HUES64 (cell line): ENCODE measurements at regions not wholly inside any gene's neighbourhood (a gene's known extent, or its start where the extent isn't known, plus 50 kb on each side); places are given as distances from the start of the nearest gene placed in this dataset.
"Not testable (repeated sequence)": the region's sequence is repeated elsewhere in the genome, so short reads cannot be mapped to it uniquely, and the experiment has no call there.

ENCODE experiments used
- H3K27ac ChIP-seq: 2 replicates; pipeline ENCODE4 v1.7.0; 2013; ENCODE audit warnings: low read depth, low read length, inconsistent platforms
- H3K27me3 ChIP-seq: 2 replicates; pipeline ENCODE4 v1.6.1; 2013; ENCODE audit warnings: mild to moderate bottlenecking, low read length; ENCODE audit not compliant: insufficient read depth
- H3K36me3 ChIP-seq: 2 replicates; pipeline ENCODE4 v1.6.1; 2013; ENCODE audit warnings: mild to moderate bottlenecking, low read length; ENCODE audit not compliant: insufficient read depth
- H3K4me1 ChIP-seq: 2 replicates; pipeline ENCODE4 v1.6.1; 2013; ENCODE audit warnings: mild to moderate bottlenecking, low read length, moderate library complexity; ENCODE audit not compliant: insufficient read depth
- H3K4me3 ChIP-seq: 2 replicates; pipeline ENCODE4 v1.5.1; 2013; ENCODE audit warnings: mild to moderate bottlenecking, low read length, moderate library complexity
- H3K9ac ChIP-seq: 2 replicates; pipeline ENCODE4 v1.6.1; 2013; ENCODE audit warnings: mild to moderate bottlenecking, low read depth, low read length
- H3K9me3 ChIP-seq: 2 replicates; pipeline ENCODE4 v1.6.1; 2013; ENCODE audit warnings: low read depth, low read length; ENCODE audit not compliant: insufficient read depth
- WGBS: fragments of 150-250, 120-280 bp; methylation state at CpG from one replicate; pipeline ENCODE4 v1.1.7; 2013; ENCODE audit warnings: missing lambda C conversion rate; 5-methylcytosine and 5-hydroxymethylcytosine counted together

DNA sequence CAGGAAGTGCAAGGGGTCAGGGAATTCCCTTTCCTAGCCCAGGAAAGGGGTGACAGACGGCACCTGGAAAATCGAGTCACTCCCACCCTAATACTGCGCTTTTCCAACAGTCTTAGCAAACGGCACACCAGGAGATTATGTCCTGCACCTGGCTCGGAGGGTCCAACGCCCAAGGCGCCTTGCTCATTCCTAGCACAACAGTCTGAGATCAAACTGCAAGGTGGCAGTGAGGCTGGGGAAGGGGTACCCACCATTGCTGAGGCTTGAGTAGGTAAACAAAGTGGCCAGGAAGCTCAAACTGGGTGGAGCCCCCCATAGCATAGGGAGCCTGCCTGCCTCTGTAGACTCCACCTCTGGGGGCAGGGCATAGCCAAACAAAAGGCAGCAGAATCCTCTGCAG, 618.5 kb upstream of the LRRN3 start:
- not testable (repeated sequence) for H3K4me1 ChIP-seq, H3K27me3 ChIP-seq, H3K9ac ChIP-seq, H3K9me3 ChIP-seq, H3K36me3 ChIP-seq, H3K4me3 ChIP-seq, H3K27ac ChIP-seq
- whole genome bisulfite sequencing: 83% methylated on average over 7 of the region's 7 CpGs

DNA sequence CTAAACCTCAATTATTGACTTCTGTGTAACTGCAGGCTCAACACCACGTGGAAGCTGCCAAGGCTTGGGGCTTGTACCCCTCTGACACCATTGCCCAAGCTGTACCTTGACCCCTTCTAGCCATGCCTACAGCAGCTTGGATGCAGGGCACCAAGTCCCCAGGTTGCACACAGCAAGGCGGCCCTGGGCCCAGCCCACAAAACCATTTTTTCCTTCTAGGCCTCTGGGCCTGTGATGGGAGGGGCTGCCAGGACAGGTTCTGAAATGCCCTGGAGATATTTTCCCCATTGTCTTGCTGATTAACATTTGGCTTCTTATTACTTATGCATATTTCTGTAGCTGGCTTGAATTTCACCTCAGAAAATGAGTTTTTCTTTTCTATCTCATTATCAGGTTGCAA, 610.0 kb upstream of the LRRN3 start:
- no peak overlapping the region for H3K9ac ChIP-seq
- H3K4me3 ChIP-seq: no peak overlapping the region
- 93% methylated on average over 2 of the region's 2 CpGs for WGBS
- H3K9me3 ChIP-seq: peaks cover 23% of the 10 kb centered on the region
- no peaks in the 10 kb centered on the region for H3K36me3 ChIP-seq
- H3K4me1 ChIP-seq: no peaks in the 10 kb centered on the region
- H3K27ac ChIP-seq: no peak overlapping the region
- H3K27me3 ChIP-seq: no peaks in the 10 kb centered on the region

DNA sequence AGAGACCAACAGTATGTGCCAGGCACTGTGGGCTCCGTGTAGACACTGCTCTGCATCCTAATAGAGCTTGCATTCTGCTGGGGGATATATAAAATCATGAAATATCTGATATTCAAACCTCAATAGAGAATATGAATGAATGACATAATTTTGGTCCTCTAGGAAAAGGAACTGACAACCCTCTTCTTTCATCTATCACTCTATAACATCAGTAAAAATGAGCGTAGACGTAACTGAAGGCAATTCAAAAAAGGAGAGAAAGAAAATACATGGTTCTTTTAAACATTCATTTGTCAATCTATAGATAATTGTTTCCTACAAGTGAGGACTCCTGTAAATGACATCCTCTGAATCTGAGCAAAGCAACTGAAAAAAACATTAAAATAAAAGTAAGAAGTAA, 607.4 kb upstream of the LRRN3 start:
- Histone ChIP-seq H3K9me3 (peaks cover 23% of the 10 kb centered on the region), H3K9ac (no peak overlapping the region), H3K36me3 (no peaks in the 10 kb centered on the region), H3K27me3 (no peaks in the 10 kb centered on the region), H3K4me3 (no peak overlapping the region), H3K27ac (no peak overlapping the region), H3K4me1 (no peaks in the 10 kb centered on the region)
- 97% methylated on average over 3 of the region's 3 CpGs for WGBS

GRCh38 chr7:110484356-110484755, 606.6 kb upstream of the LRRN3 start:
- H3K36me3 ChIP-seq: no peaks in the 10 kb centered on the region
- H3K27me3 ChIP-seq: no peaks in the 10 kb centered on the region
- no peaks in the 10 kb centered on the region for H3K4me1 ChIP-seq
- no peak overlapping the region for H3K4me3 ChIP-seq
- no peak overlapping the region for H3K9ac ChIP-seq
- peaks cover 23% of the 10 kb centered on the region for H3K9me3 ChIP-seq
- 92% methylated on average over 2 of the region's 2 CpGs for WGBS
- H3K27ac ChIP-seq: no peak overlapping the region

- Histone ChIP-seq H3K27me3 (no peaks in the 10 kb centered on the region), H3K4me3 (no peak overlapping the region), H3K9me3 (peaks cover 3% of the 10 kb centered on the region; the same call in 1 of the 2 replicates), H3K9ac (no peak overlapping the region), H3K36me3 (no peaks in the 10 kb centered on the region), H3K4me1 (no peaks in the 10 kb centered on the region), H3K27ac (no peak overlapping the region)
- 96% methylated on average over 2 of the region's 2 CpGs for WGBS
Observed at GRCh38 chr7:110486549-110486948, 604.4 kb upstream of the LRRN3 start.

DNA sequence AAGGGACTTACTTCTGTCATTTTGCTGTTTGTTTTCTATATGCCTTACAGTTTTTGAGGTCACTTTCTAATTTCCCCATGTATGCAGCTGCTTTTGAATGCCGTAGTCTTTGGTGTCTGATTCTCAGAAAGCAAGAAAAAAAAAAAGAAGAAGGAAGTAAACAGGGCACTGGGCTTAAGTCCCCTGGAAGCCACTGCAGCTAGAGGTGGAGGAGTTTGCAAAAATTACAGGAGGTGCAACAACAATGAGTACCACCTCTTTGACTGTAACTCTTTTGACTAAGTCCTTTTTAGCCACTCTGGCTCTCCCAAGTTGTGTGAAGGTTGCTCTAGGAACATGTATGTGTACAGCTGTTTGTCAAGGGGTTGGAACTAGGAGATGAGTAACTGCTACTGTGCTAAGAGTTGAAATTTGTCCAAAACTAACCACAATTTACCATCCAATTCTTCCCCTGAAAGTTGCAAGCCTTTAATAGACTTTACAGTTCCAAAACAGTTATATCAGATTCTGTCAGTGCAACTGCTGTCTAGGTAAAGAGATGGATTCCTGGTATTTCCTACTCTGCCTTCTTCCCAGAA, 588.0 kb upstream of the LRRN3 start:
- H3K4me1 ChIP-seq: no peaks in the 10 kb centered on the region

DNA sequence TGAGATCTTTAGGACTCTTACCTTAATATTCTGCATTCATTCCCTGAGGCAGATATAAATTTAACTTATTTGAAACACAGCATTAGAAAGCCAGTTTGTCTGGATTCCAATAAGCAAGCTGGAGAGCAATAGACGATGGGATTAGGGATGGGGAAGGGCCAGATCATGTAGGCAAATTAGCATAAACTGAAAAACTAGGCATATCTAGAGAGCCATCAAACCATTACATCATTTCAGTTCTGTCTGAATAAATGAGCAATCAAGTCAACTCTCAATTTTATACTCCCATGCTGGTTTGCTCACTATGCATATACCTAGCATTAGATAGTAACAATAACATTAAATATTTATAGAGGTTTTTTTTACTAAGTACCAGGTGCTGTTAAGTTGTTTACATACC, 583.6 kb upstream of the LRRN3 start:
- Histone ChIP-seq H3K27me3 (no peaks in the 10 kb centered on the region), H3K4me3 (no peak overlapping the region), H3K27ac (no peak overlapping the region), H3K9me3 (no peaks in the 10 kb centered on the region), H3K9ac (no peak overlapping the region), H3K4me1 (no peaks in the 10 kb centered on the region), H3K36me3 (no peaks in the 10 kb centered on the region)
- 100% methylated on average over 1 of the region's 1 CpG for WGBS

More for the DNA sequence above, 588.0 kb upstream of the LRRN3 start:
- H3K4me3 ChIP-seq: no peak overlapping the region
- 85% methylated on average over 1 of the region's 1 CpG for WGBS
- H3K9me3 ChIP-seq: no peaks in the 10 kb centered on the region
- H3K27me3 ChIP-seq: no peaks in the 10 kb centered on the region
- H3K36me3 ChIP-seq: no peaks in the 10 kb centered on the region
- no peak overlapping the region for H3K27ac ChIP-seq
- no peak overlapping the region for H3K9ac ChIP-seq

- Histone ChIP-seq H3K27me3 (no peaks in the 10 kb centered on the region), H3K36me3 (no peaks in the 10 kb centered on the region), H3K4me3 (no peak overlapping the region), H3K4me1 (no peaks in the 10 kb centered on the region), H3K9me3 (no peaks in the 10 kb centered on the region), H3K27ac (no peak overlapping the region), H3K9ac (no peak overlapping the region)
Observed at GRCh38 chr7:110507832-110508231, 583.1 kb upstream of the LRRN3 start.

- WGBS: 56% methylated on average over 5 of the region's 5 CpGs
- H3K4me1 ChIP-seq: not testable (repeated sequence)
- H3K9me3 ChIP-seq: peaks cover 10% of the 10 kb centered on the region; the same call in 1 of the 2 replicates
Observed at GRCh38 chr7:110514975-110515551, 575.9 kb upstream of the LRRN3 start.

GRCh38 chr7:110519851-110520250, 571.1 kb upstream of the LRRN3 start:
- WGBS: 94% methylated on average over 8 of the region's 8 CpGs
- peaks cover 7% of the 10 kb centered on the region; the same call in 1 of the 2 replicates for H3K4me1 ChIP-seq

More at GRCh38 chr7:110514975-110515551, 575.9 kb upstream of the LRRN3 start:
- H3K9ac ChIP-seq, H3K27me3 ChIP-seq, H3K27ac ChIP-seq, H3K4me3 ChIP-seq, H3K36me3 ChIP-seq: not testable (repeated sequence)

DNA sequence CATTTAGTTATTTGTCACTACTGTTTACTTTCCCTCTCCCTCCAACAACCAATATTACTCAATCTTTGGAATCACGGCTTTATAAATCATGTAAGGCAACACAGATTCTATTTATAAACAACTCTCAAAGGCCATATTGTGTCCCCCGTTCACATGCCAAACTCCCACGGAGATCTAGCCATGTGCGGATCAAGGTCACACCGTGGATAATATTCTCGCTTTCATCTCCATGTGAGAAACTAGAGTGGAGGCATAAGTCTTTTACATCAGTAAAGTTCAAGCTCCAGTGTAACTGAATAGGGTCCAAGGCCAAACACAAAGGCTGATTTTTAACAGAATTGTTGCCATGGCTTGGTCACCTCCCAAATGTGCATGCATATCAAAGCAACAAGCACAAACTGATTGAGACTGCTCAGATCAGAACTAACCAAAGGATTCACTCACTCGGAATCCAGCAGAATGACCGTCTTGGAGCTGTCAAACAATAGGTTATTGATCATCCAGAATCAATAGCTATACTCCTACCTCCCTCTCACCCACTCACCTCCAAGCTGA, 569.5 kb upstream of the LRRN3 start:
- Histone ChIP-seq H3K4me3 (no peak overlapping the region), H3K9ac (no peak overlapping the region), H3K9me3 (peaks cover 10% of the 10 kb centered on the region; the same call in 1 of the 2 replicates), H3K27ac (no peak overlapping the region), H3K4me1 (peaks cover 7% of the 10 kb centered on the region; the same call in 1 of the 2 replicates), H3K36me3 (no peaks in the 10 kb centered on the region), H3K27me3 (no peaks in the 10 kb centered on the region)
- WGBS: 95% methylated on average over 8 of the region's 8 CpGs

More at GRCh38 chr7:110519851-110520250, 571.1 kb upstream of the LRRN3 start:
- Histone ChIP-seq H3K36me3 (no peaks in the 10 kb centered on the region), H3K9ac (no peak overlapping the region), H3K27ac (no peak overlapping the region), H3K9me3 (peaks cover 10% of the 10 kb centered on the region; the same call in 1 of the 2 replicates), H3K27me3 (no peaks in the 10 kb centered on the region), H3K4me3 (no peak overlapping the region)
